ENCODE measurements at regions not wholly inside any gene's neighbourhood (a gene's known extent, or its start where the extent isn't known, plus 50 kb on each side); places are given as distances from the start of the nearest gene placed in this dataset.

DNA sequence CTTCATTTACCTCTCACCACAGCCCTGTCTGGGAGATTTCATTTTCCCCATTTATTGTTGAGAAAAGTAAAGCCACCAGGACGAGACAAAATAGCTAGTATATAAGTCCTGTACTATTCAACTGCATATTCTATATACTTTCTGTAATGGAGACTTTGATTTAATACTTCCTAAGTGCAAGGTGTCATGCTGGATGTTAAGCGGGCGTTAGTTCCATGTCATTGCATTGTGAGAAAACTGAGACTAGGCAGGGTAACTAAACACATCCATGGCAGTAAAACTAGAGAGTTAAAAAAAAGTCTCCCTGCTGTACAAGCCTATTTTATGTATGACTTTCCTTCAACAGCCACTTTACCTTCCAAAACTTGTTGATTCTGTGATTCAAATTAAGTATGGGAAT is 969.6 kb downstream of the STIM2 start:
- TF ChIP-seq, protein P1, sequence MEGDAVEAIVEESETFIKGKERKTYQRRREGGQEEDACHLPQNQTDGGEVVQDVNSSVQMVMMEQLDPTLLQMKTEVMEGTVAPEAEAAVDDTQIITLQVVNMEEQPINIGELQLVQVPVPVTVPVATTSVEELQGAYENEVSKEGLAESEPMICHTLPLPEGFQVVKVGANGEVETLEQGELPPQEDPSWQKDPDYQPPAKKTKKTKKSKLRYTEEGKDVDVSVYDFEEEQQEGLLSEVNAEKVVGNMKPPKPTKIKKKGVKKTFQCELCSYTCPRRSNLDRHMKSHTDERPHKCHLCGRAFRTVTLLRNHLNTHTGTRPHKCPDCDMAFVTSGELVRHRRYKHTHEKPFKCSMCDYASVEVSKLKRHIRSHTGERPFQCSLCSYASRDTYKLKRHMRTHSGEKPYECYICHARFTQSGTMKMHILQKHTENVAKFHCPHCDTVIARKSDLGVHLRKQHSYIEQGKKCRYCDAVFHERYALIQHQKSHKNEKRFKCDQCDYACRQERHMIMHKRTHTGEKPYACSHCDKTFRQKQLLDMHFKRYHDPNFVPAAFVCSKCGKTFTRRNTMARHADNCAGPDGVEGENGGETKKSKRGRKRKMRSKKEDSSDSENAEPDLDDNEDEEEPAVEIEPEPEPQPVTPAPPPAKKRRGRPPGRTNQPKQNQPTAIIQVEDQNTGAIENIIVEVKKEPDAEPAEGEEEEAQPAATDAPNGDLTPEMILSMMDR (IDR thresholded peaks at IDR 0.05): no peak
- TF ChIP-seq POLR2A (IDR thresholded peaks at IDR 0.05; ENCODE audit: low read length): no peak
- TF ChIP-seq CEBPB (IDR thresholded peaks at IDR 0.05): no peak
- no peak for TF ChIP-seq RAD21 (conservative IDR thresholded peaks at IDR 0.05 in 1 of 2, IDR thresholded peaks at IDR 0.05 in 1 of 2)
- TF ChIP-seq, protein P2, sequence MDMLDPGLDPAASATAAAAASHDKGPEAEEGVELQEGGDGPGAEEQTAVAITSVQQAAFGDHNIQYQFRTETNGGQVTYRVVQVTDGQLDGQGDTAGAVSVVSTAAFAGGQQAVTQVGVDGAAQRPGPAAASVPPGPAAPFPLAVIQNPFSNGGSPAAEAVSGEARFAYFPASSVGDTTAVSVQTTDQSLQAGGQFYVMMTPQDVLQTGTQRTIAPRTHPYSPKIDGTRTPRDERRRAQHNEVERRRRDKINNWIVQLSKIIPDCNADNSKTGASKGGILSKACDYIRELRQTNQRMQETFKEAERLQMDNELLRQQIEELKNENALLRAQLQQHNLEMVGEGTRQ (IDR thresholded peaks at IDR 0.05): no peak
- TF ChIP-seq KDM1A (IDR thresholded peaks at IDR 0.05; ENCODE audit: low read depth): no peak
- TF ChIP-seq RNF2 (IDR thresholded peaks at IDR 0.05; ENCODE audit: borderline replicate concordance, low read depth): no peak
- TF ChIP-seq, protein P3, sequence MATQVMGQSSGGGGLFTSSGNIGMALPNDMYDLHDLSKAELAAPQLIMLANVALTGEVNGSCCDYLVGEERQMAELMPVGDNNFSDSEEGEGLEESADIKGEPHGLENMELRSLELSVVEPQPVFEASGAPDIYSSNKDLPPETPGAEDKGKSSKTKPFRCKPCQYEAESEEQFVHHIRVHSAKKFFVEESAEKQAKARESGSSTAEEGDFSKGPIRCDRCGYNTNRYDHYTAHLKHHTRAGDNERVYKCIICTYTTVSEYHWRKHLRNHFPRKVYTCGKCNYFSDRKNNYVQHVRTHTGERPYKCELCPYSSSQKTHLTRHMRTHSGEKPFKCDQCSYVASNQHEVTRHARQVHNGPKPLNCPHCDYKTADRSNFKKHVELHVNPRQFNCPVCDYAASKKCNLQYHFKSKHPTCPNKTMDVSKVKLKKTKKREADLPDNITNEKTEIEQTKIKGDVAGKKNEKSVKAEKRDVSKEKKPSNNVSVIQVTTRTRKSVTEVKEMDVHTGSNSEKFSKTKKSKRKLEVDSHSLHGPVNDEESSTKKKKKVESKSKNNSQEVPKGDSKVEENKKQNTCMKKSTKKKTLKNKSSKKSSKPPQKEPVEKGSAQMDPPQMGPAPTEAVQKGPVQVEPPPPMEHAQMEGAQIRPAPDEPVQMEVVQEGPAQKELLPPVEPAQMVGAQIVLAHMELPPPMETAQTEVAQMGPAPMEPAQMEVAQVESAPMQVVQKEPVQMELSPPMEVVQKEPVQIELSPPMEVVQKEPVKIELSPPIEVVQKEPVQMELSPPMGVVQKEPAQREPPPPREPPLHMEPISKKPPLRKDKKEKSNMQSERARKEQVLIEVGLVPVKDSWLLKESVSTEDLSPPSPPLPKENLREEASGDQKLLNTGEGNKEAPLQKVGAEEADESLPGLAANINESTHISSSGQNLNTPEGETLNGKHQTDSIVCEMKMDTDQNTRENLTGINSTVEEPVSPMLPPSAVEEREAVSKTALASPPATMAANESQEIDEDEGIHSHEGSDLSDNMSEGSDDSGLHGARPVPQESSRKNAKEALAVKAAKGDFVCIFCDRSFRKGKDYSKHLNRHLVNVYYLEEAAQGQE (IDR thresholded peaks at IDR 0.05): no peak
- TF ChIP-seq, protein P4, sequence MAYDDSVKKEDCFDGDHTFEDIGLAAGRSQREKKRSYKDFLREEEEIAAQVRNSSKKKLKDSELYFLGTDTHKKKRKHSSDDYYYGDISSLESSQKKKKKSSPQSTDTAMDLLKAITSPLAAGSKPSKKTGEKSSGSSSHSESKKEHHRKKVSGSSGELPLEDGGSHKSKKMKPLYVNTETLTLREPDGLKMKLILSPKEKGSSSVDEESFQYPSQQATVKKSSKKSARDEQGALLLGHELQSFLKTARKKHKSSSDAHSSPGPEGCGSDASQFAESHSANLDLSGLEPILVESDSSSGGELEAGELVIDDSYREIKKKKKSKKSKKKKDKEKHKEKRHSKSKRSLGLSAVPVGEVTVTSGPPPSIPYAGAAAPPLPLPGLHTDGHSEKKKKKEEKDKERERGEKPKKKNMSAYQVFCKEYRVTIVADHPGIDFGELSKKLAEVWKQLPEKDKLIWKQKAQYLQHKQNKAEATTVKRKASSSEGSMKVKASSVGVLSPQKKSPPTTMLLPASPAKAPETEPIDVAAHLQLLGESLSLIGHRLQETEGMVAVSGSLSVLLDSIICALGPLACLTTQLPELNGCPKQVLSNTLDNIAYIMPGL (CRISPR knock-in tag; IDR thresholded peaks at IDR 0.05; ENCODE audit: borderline replicate concordance): no peak
- TF ChIP-seq BHLHE40 (IDR thresholded peaks at IDR 0.05; ENCODE audit: low read depth, low read length): no peak
